Tibial nerve (tissue), 4 donors: ENCODE measurements at regions not wholly inside any gene's neighbourhood (a gene's known extent, or its start where the extent isn't known, plus 50 kb on each side); places are given as distances from the start of the nearest gene placed in this dataset.

Source experiments
- DNase-seq, 2 donors: peaks; one replicate each; pipeline ENCODE4 v3.0.0-alpha.2; 2019; ENCODE audit warnings: low spot score in 2 of 2
- H3K27ac ChIP-seq, 4 donors: fragments of 200-600 bp; sonication (generic) in 3 of 4; one replicate each; pipeline ENCODE4 v1.5.1; 2017 to 2019; ENCODE audit warnings: mild to moderate bottlenecking in 1 of 4
- H3K27me3 ChIP-seq, 2 donors: fragments of 200-600 bp; sonication (generic) in 1 of 2; one replicate each; pipeline versions ENCODE4 v1.5.1 to v1.6.0; 2017 to 2019
- H3K36me3 ChIP-seq, 3 donors: fragments of 200-600 bp; sonication (generic); one replicate each; pipeline ENCODE4 v1.5.1; 2018 to 2019
- H3K4me1 ChIP-seq, 4 donors: fragments of 200-600 bp; sonication (generic) in 3 of 4; one replicate each; pipeline ENCODE4 v1.5.1; 2017 to 2019
- H3K4me3 ChIP-seq, 4 donors: fragments of 200-600 bp; sonication (generic) in 3 of 4; one replicate each; pipeline ENCODE4 v1.5.1; 2017 to 2019; ENCODE audit warnings: mild to moderate bottlenecking in 1 of 4, moderate library complexity in 1 of 4
- H3K9me3 ChIP-seq, 4 donors: fragments of 200-600 bp; sonication (generic) in 3 of 4; one replicate each; pipeline ENCODE4 v1.5.1; 2017 to 2019
- EP300 ChIP-seq, 2 donors: sonication (generic); formaldehyde crosslinking; IDR thresholded peaks; one replicate each; pipeline ENCODE4 v1.6.1; 2017; ENCODE audit warnings: antibody characterized with exemption in 2 of 2, mild to moderate bottlenecking in 1 of 2
- POLR2A ChIP-seq, 2 donors: fragments of 450-650 bp; IDR thresholded peaks; one replicate each; pipeline ENCODE4 v1.6.1; 2017; ENCODE audit warnings: antibody characterized with exemption in 2 of 2, mild to moderate bottlenecking in 2 of 2, moderate library complexity in 2 of 2
- WGBS, 2 donors: methylation state at CpG; one replicate each; pipeline ENCODE4 v1.1.5; 2018; 5-methylcytosine and 5-hydroxymethylcytosine counted together
- TF ChIP-seq, protein P1 (sequence below), 5 experiments: fragments of 200-600 bp in 3 of 5; fragments of 450-650 bp in 2 of 5; sonication (generic) in 3 of 5; IDR thresholded peaks; one replicate each; pipeline ENCODE4 v1.5.1; 2016 to 2019; ENCODE audit warnings: antibody characterized with exemption in 5 of 5, mild to moderate bottlenecking in 3 of 5, moderate library complexity in 2 of 5

DNA sequence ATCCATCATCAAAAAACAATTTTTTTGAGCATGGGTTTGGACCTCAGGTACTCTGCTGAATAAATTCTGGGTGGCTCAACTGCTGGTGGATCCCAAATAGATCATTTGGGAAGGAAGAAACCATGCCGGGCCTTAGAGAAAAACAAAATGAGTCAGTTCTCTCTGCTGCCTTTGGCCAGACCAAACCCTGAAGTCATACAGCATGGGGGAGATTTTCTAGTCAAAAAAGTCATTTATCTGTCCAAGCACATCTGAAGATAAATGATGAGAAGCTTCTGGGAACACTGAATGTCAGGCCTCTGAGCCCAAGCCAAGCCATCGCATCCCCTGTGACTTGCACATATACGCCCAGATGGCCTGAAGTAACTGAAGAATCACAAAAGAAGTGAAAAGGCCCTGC is 261.4 kb downstream of the DHX15 start:
- H3K4me3 ChIP-seq = no peak overlapping the region
- H3K36me3 ChIP-seq = no peaks in the 10 kb centered on the region
- no peaks in the 10 kb centered on the region for H3K27me3 ChIP-seq
- no peak for DNase-seq
- no peak for TF ChIP-seq POLR2A (IDR thresholded peaks at IDR 0.05)
- TF ChIP-seq EP300 (IDR thresholded peaks at IDR 0.05) = no peak
- TF ChIP-seq, protein P1, sequence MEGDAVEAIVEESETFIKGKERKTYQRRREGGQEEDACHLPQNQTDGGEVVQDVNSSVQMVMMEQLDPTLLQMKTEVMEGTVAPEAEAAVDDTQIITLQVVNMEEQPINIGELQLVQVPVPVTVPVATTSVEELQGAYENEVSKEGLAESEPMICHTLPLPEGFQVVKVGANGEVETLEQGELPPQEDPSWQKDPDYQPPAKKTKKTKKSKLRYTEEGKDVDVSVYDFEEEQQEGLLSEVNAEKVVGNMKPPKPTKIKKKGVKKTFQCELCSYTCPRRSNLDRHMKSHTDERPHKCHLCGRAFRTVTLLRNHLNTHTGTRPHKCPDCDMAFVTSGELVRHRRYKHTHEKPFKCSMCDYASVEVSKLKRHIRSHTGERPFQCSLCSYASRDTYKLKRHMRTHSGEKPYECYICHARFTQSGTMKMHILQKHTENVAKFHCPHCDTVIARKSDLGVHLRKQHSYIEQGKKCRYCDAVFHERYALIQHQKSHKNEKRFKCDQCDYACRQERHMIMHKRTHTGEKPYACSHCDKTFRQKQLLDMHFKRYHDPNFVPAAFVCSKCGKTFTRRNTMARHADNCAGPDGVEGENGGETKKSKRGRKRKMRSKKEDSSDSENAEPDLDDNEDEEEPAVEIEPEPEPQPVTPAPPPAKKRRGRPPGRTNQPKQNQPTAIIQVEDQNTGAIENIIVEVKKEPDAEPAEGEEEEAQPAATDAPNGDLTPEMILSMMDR (IDR thresholded peaks at IDR 0.05) = no peak
- no peaks in the 10 kb centered on the region for H3K4me1 ChIP-seq
- H3K27ac ChIP-seq = no peak overlapping the region
- 70 to 82% methylated on average over 3 of the region's 3 CpGs for WGBS, 2 donors
- H3K9me3 ChIP-seq = no peaks in the 10 kb centered on the region

DNA sequence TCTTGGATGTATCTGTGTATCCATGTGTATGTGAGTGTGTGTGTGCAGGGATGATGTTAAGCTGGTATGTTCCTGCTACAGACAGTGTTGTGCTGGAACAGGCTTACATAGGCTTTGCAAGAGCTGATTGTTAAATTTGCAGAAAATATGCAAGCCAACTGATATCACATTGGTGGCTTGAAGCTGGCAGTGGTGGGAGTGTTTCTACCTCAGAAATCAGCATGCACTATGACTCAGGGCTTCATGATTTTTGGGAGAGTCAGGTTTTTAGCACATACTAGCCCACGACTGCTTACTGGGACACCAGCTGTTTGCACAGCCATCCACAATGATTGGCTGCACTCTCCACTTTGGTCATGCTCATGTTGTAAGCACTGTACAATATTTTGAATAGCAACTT is 261.8 kb downstream of the DHX15 start:
- H3K4me3 ChIP-seq = no peak overlapping the region
- no peak for DNase-seq
- WGBS, 2 donors = 57 to 68% methylated on average over 1 of the region's 1 CpG

GRCh38 chr4:24321616-24322015 is 262.7 kb downstream of the DHX15 start:
- Histone ChIP-seq H3K27me3 (no peaks in the 10 kb centered on the region), H3K9me3 (no peaks in the 10 kb centered on the region), H3K4me1 (no peaks in the 10 kb centered on the region), H3K27ac (no peak overlapping the region), H3K36me3 (no peaks in the 10 kb centered on the region), H3K4me3 (no peak overlapping the region)
- DNase-seq = no peak
- TF ChIP-seq, protein P1 (IDR thresholded peaks at IDR 0.05) = no peak
- TF ChIP-seq EP300 (IDR thresholded peaks at IDR 0.05) = no peak
- TF ChIP-seq POLR2A (IDR thresholded peaks at IDR 0.05) = no peak
- 47 to 56% methylated on average over 6 of the region's 6 CpGs for WGBS, 2 donors

More for the DNA sequence above, 261.8 kb downstream of the DHX15 start:
- no peak for TF ChIP-seq EP300 (IDR thresholded peaks at IDR 0.05)
- TF ChIP-seq, protein P1 (IDR thresholded peaks at IDR 0.05) = no peak
- TF ChIP-seq POLR2A (IDR thresholded peaks at IDR 0.05) = no peak
- Histone ChIP-seq H3K4me1 (no peaks in the 10 kb centered on the region), H3K27ac (no peak overlapping the region), H3K9me3 (no peaks in the 10 kb centered on the region), H3K27me3 (no peaks in the 10 kb centered on the region), H3K36me3 (no peaks in the 10 kb centered on the region)

DNA sequence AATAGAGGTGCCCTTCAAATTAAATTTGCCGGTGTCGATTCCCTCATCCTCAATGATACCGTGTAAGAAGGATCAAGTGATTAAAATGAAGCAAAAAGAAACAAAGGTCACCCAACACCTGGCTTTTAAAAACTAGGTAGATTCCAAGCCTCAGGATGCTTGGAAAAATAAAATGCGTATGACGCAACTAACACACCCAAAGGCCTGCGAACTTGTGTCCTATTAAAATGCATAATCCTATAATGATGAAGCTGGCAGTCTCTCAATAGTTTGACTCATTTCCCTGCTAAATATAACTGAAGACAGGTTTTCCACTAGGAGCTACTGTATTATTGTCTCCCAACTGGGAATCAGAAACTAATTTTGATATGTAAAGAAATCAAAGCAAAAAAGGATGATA is 263.2 kb downstream of the DHX15 start:
- Histone ChIP-seq H3K4me1 (no peaks in the 10 kb centered on the region), H3K27ac (no peak overlapping the region), H3K27me3 (no peaks in the 10 kb centered on the region), H3K36me3 (no peaks in the 10 kb centered on the region), H3K4me3 (no peak overlapping the region), H3K9me3 (no peaks in the 10 kb centered on the region)
- 62 to 67% methylated on average over 6 of the region's 6 CpGs for WGBS, 2 donors
- TF ChIP-seq POLR2A (IDR thresholded peaks at IDR 0.05) = no peak
- TF ChIP-seq EP300 (IDR thresholded peaks at IDR 0.05) = peak in 1 of 2 donors; percentile 11
- no peak for DNase-seq

- H3K4me1 ChIP-seq = no peaks in the 10 kb centered on the region
- no peak overlapping the region for H3K4me3 ChIP-seq
- H3K27ac ChIP-seq = no peak overlapping the region
- H3K27me3 ChIP-seq = no peaks in the 10 kb centered on the region
- H3K9me3 ChIP-seq = no peaks in the 10 kb centered on the region
- 83% methylated on average over 5 of the region's 5 CpGs for WGBS, 2 donors
- no peak for DNase-seq
- TF ChIP-seq POLR2A (IDR thresholded peaks at IDR 0.05) (no peak), EP300 (IDR thresholded peaks at IDR 0.05) (no peak)
- TF ChIP-seq, protein P1 (IDR thresholded peaks at IDR 0.05) = no peak
- no peaks in the 10 kb centered on the region for H3K36me3 ChIP-seq
Observed at GRCh38 chr4:24319387-24319786, 265.0 kb downstream of the DHX15 start.

- WGBS, 2 donors = 93 to 100% methylated on average over 1 of the region's 1 CpG
- no peak for DNase-seq
- TF ChIP-seq, protein P1 (IDR thresholded peaks at IDR 0.05) = no peak
- TF ChIP-seq EP300 (IDR thresholded peaks at IDR 0.05) = no peak
- TF ChIP-seq POLR2A (IDR thresholded peaks at IDR 0.05) = no peak
- Histone ChIP-seq H3K4me1 (no peaks in the 10 kb centered on the region), H3K27me3 (no peaks in the 10 kb centered on the region), H3K9me3 (no peaks in the 10 kb centered on the region), H3K4me3 (no peak overlapping the region), H3K27ac (no peak overlapping the region), H3K36me3 (no peaks in the 10 kb centered on the region)
Observed at GRCh38 chr4:24315056-24315455, 269.3 kb downstream of the DHX15 start.
